Naive thymus-derived CD4-positive, alpha-beta T cell (primary cell): ENCODE measurements at regions not wholly inside any gene's neighbourhood (a gene's known extent, or its start where the extent isn't known, plus 50 kb on each side); places are given as distances from the start of the nearest gene placed in this dataset.

Experiments used
- ATAC-seq: fragments of 150-1000 bp; cut with Tn5 transposase; 2 replicates; pipeline ENCODE4 v1.10.0; 2021; ENCODE audit warnings: mild to moderate bottlenecking, moderate library complexity
- CTCF ChIA-PET: fragments of 350-600 bp; sonication (Branson Sonifier 250); formaldehyde crosslinking; loops from one replicate; lab custom pipeline; 2021; ENCODE audit warnings: antibody characterized with exemption; lab: Charles Lee
- POLR2A ChIA-PET: fragments of 350-600 bp; sonication (Branson Sonifier 250); formaldehyde crosslinking; loops from one replicate; lab custom pipeline; 2021; ENCODE audit warnings: antibody characterized with exemption, inconsistent platforms; lab: Charles Lee
- DNase-seq, 9 donors: peaks; one replicate each; pipeline versions ENCODE4 v3.0.0 to v3.0.0-alpha.2; 2020 to 2022; ENCODE audit warnings: mixed read lengths in 1 of 9
- H3K27ac ChIP-seq: one replicate; pipeline ENCODE4 v1.7.0; 2013; ENCODE audit warnings: mild to moderate bottlenecking, low read depth, low read length, moderate library complexity
- H3K27me3 ChIP-seq, 2 donors: one replicate each; pipeline ENCODE4 v1.7.0; 2013; ENCODE audit warnings: low read length in 2 of 2, mild to moderate bottlenecking in 2 of 2, moderate library complexity in 2 of 2; ENCODE audit not compliant: control insufficient read depth in 2 of 2, insufficient read depth in 2 of 2
- H3K36me3 ChIP-seq, 3 experiments: 1 replicate in 2 of 3; 2 replicates in 1 of 3; pipeline ENCODE4 v1.7.0; 2013; ENCODE audit warnings: low read length in 3 of 3, mild to moderate bottlenecking in 3 of 3, moderate library complexity in 1 of 3; ENCODE audit not compliant: insufficient read depth in 3 of 3, control insufficient read depth in 2 of 3
- H3K4me1 ChIP-seq, 2 donors: one replicate each; pipeline ENCODE4 v1.7.0; 2013; ENCODE audit warnings: low read length in 2 of 2, mild to moderate bottlenecking in 2 of 2, moderate library complexity in 1 of 2; ENCODE audit not compliant: control insufficient read depth in 2 of 2, insufficient read depth in 2 of 2
- H3K4me3 ChIP-seq: 2 replicates; pipeline ENCODE4 v1.7.0; 2013; ENCODE audit warnings: mild to moderate bottlenecking, low read length
- H3K9me3 ChIP-seq, 3 experiments: 1 replicate in 2 of 3; 2 replicates in 1 of 3; pipeline ENCODE4 v1.7.0; 2013; ENCODE audit warnings: low read length in 3 of 3; ENCODE audit not compliant: control insufficient read depth in 2 of 3
- H3K27ac Mint-ChIP-seq, 9 donors: one replicate each; pipeline ENCODE4 v1.8.0; 2020 to 2022; ENCODE audit warnings: mixed read lengths in 9 of 9, mild to moderate bottlenecking in 8 of 9, moderate library complexity in 5 of 9, inconsistent platforms in 2 of 9
- H3K27me3 Mint-ChIP-seq, 5 donors: one replicate each; pipeline ENCODE4 v1.8.0; 2021 to 2022; ENCODE audit warnings: mixed read lengths in 5 of 5, mild to moderate bottlenecking in 1 of 5
- H3K36me3 Mint-ChIP-seq, 5 donors: one replicate each; pipeline ENCODE4 v1.8.0; 2020 to 2022; ENCODE audit warnings: mixed read lengths in 5 of 5, mild to moderate bottlenecking in 3 of 5, inconsistent platforms in 1 of 5
- H3K4me1 Mint-ChIP-seq, 7 donors: one replicate each; pipeline ENCODE4 v1.8.0; 2020 to 2022; ENCODE audit warnings: mixed read lengths in 7 of 7, mild to moderate bottlenecking in 3 of 7, inconsistent platforms in 1 of 7
- H3K4me3 Mint-ChIP-seq, 10 donors: one replicate each; pipeline ENCODE4 v1.8.0; 2020 to 2022; ENCODE audit warnings: mild to moderate bottlenecking in 10 of 10, mixed read lengths in 10 of 10, moderate library complexity in 6 of 10, inconsistent platforms in 2 of 10
- H3K9me3 Mint-ChIP-seq, 11 donors: one replicate each; pipeline ENCODE4 v1.8.0; 2020 to 2022; ENCODE audit warnings: mixed read lengths in 11 of 11, mild to moderate bottlenecking in 4 of 11, inconsistent platforms in 1 of 11, moderate library complexity in 1 of 11
- intact Hi-C, 2 donors: fragments of 100-400 bp; cut with micrococcal nuclease; formaldehyde crosslinking; loops; one replicate each; pipeline ENCODE4 v1.15.1; 2023

DNA sequence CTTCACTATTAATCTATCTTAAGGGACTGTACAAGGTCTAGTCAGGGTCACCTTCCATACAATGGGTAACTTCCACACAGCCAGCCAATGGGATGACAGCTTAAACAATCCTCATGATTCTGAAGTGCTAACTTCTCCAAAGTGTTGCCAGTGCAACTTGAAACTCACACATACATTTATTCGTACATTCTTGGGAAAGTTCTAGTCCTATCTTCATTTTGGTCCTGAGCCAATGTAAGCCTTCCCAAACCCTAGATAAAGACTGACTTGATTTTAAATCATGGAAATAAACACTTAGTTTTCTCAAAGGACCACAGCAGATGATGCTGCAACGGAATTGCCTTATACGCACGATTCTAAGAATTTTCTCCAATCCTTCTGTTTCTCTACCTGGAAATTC, 117.5 kb upstream of the COL1A2 start:
- POLR2A ChIA-PET: no interaction called here
- Mint-ChIP-seq H3K9me3 (peaks cover 0 to 2% (median 0%) of the 10 kb centered on the region in 11 donors), H3K27me3 (peaks cover 0 to 20% (median 10%) of the 10 kb centered on the region in 5 donors)

GRCh38 chr7:94280851-94281250, 113.8 kb upstream of the COL1A2 start:
- peaks cover 8 to 16% (median 15%) of the 10 kb centered on the region in 5 donors for H3K27me3 Mint-ChIP-seq
- H3K27ac ChIP-seq: no peak overlapping the region
- intact Hi-C loops: no loop called here
- H3K36me3 ChIP-seq: no peaks in the 10 kb centered on the region
- ATAC-seq: no peak
- no peak for DNase-seq
- no peaks in the 10 kb centered on the region for H3K9me3 ChIP-seq
- no peaks in the 10 kb centered on the region for H3K4me1 ChIP-seq
- ChIA-PET POLR2A (no interaction called here), CTCF (no interaction called here)
- H3K4me3 ChIP-seq: no peak overlapping the region
- no peaks in the 10 kb centered on the region for H3K4me1 Mint-ChIP-seq
- peaks cover 0 to 2% (median 0%) of the 10 kb centered on the region in 11 donors for H3K9me3 Mint-ChIP-seq
- no peaks in the 10 kb centered on the region for H3K27me3 ChIP-seq
- H3K36me3 Mint-ChIP-seq: no peaks in the 10 kb centered on the region
- H3K4me3 Mint-ChIP-seq: no peak overlapping the region
- H3K27ac Mint-ChIP-seq: no peak overlapping the region

More for the DNA sequence above, 117.5 kb upstream of the COL1A2 start:
- no peak overlapping the region for H3K4me3 Mint-ChIP-seq
- Histone ChIP-seq H3K4me3 (no peak overlapping the region), H3K27me3 (no peaks in the 10 kb centered on the region), H3K9me3 (no peaks in the 10 kb centered on the region), H3K36me3 (no peaks in the 10 kb centered on the region), H3K4me1 (no peaks in the 10 kb centered on the region), H3K27ac (no peak overlapping the region)
- CTCF ChIA-PET: no interaction called here
- H3K4me1 Mint-ChIP-seq: no peaks in the 10 kb centered on the region
- DNase-seq (no peak), ATAC-seq (no peak)
- no peaks in the 10 kb centered on the region for H3K36me3 Mint-ChIP-seq
- intact Hi-C loops: no loop called here
- H3K27ac Mint-ChIP-seq: no peak overlapping the region

DNA sequence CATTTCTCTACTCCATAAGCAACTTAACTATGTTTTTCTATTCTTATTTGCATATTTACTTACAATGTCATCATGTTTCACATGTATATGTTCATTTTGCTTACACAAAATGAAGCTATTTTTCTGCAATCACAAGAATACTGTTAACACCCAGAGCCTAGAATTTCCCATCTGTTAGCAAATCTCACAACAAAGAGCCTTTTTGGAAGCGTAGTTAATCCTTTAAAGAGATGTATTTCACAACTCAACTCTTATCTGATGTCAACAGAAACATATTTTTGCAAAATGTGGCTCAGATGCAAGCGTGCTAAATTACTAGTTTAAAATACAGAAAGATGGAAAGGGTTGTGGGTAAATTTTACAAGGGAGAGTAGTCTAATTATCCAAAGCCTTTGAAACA, 110.6 kb upstream of the COL1A2 start:
- ATAC-seq: no peak
- ChIA-PET CTCF (no interaction called here), POLR2A (no interaction called here)
- Histone ChIP-seq H3K4me3 (no peak overlapping the region), H3K27ac (no peak overlapping the region), H3K9me3 (no peaks in the 10 kb centered on the region), H3K36me3 (no peaks in the 10 kb centered on the region), H3K4me1 (no peaks in the 10 kb centered on the region), H3K27me3 (no peaks in the 10 kb centered on the region)
- peaks cover 0 to 2% (median 0%) of the 10 kb centered on the region in 11 donors for H3K9me3 Mint-ChIP-seq
- intact Hi-C loops: no loop called here
- H3K27ac Mint-ChIP-seq: no peak overlapping the region
- H3K36me3 Mint-ChIP-seq: no peaks in the 10 kb centered on the region
- H3K4me1 Mint-ChIP-seq: no peaks in the 10 kb centered on the region
- H3K27me3 Mint-ChIP-seq: peaks cover 8 to 16% (median 12%) of the 10 kb centered on the region in 5 donors
- no peak overlapping the region for H3K4me3 Mint-ChIP-seq
- DNase-seq: no peak

- Histone ChIP-seq H3K27ac (no peak overlapping the region), H3K4me1 (no peaks in the 10 kb centered on the region), H3K27me3 (no peaks in the 10 kb centered on the region), H3K36me3 (no peaks in the 10 kb centered on the region), H3K4me3 (no peak overlapping the region), H3K9me3 (no peaks in the 10 kb centered on the region)
- Mint-ChIP-seq H3K9me3 (peaks cover 0 to 2% (median 0%) of the 10 kb centered on the region in 11 donors), H3K27me3 (peaks cover 5 to 16% (median 9%) of the 10 kb centered on the region in 5 donors), H3K4me1 (no peaks in the 10 kb centered on the region), H3K36me3 (no peaks in the 10 kb centered on the region), H3K4me3 (no peak overlapping the region), H3K27ac (no peak overlapping the region)
- ChIA-PET POLR2A (no interaction called here), CTCF (no interaction called here)
- ATAC-seq: no peak
- intact Hi-C loops: no loop called here
- no peak for DNase-seq
Measured at GRCh38 chr7:94286111-94286510, 108.6 kb upstream of the COL1A2 start.

- intact Hi-C loops: no loop called here
- no peaks in the 10 kb centered on the region for H3K36me3 Mint-ChIP-seq
- ChIA-PET POLR2A (no interaction called here), CTCF (no interaction called here)
- Histone ChIP-seq H3K27me3 (no peaks in the 10 kb centered on the region), H3K36me3 (no peaks in the 10 kb centered on the region), H3K4me3 (no peak overlapping the region), H3K4me1 (no peaks in the 10 kb centered on the region), H3K27ac (no peak overlapping the region), H3K9me3 (no peaks in the 10 kb centered on the region)
- no peak overlapping the region for H3K27ac Mint-ChIP-seq
- no peaks in the 10 kb centered on the region for H3K4me1 Mint-ChIP-seq
- DNase-seq: no peak
- no peak overlapping the region for H3K4me3 Mint-ChIP-seq
- peaks cover 0 to 7% (median 0%) of the 10 kb centered on the region in 11 donors for H3K9me3 Mint-ChIP-seq
- no peak for ATAC-seq
- peaks cover 8 to 13% (median 11%) of the 10 kb centered on the region in 5 donors for H3K27me3 Mint-ChIP-seq
Measured at GRCh38 chr7:94288096-94288495, 106.6 kb upstream of the COL1A2 start.

DNA sequence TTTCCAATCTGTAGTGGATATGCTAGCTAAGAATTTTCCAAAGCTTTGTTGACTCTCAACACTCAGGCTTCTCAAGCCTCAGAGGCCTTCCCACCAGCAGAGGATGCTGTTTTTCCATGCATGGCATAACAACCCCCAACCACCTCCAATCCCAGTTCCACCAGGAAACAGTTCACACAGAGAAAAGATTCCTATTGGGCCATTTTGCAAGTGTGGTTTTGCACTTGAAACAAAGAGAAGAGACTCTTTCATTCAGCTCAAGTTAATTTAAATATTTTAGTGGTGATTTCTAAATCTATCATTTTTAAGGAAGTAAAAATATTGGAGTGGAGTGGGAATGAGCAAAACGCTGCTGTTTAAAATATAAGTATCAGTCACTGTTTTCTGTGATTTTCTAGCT, 105.6 kb upstream of the COL1A2 start:
- Histone ChIP-seq H3K9me3 (no peaks in the 10 kb centered on the region), H3K4me3 (no peak overlapping the region), H3K36me3 (no peaks in the 10 kb centered on the region), H3K27me3 (no peaks in the 10 kb centered on the region), H3K4me1 (no peaks in the 10 kb centered on the region), H3K27ac (no peak overlapping the region)
- Mint-ChIP-seq H3K27me3 (peaks cover 8 to 14% (median 11%) of the 10 kb centered on the region in 5 donors), H3K4me3 (no peak overlapping the region), H3K4me1 (no peaks in the 10 kb centered on the region), H3K9me3 (peaks cover 0 to 7% (median 0%) of the 10 kb centered on the region in 11 donors), H3K27ac (no peak overlapping the region), H3K36me3 (no peaks in the 10 kb centered on the region)
- ATAC-seq (no peak), DNase-seq (no peak)
- intact Hi-C loops: loop anchor here in 1 of 2 donors (1.0 kb wide), 1 partner anchor 106 kb away; no protein-coding TSS in a partner anchor
- ChIA-PET CTCF (no interaction called here), POLR2A (no interaction called here)

DNA sequence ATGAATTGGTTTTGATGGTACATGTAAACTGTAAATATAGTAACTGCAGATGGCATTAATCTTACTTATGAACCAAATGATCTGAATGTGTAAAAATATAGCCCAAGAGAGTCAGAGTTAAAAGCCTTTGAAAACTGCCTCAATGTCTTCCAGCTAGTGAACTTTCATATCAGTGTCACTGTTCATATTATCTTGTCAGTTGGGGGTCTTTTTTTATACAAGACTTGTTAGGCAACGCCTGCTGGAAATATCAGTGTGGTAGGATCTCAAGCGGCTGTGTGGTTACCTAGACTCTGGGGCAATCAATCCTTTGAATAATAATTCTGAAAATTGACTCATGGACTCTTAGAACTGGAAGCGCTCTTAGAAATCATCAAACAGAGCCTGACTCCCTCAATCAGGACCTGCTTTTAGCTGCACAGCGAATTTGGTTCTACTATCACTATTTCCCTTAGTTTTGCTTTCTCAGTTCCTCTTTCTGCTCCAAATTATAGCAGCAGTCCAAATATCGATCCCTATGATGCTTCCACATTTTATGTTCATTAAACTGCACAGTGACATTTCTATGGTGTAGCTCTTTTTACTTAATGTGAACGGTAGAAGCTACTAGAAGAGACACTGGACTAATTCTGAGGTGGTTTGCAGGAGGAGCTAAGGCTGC, 100.1 kb upstream of the COL1A2 start:
- no peak for DNase-seq
- CTCF ChIA-PET: no interaction called here

More for the DNA sequence above, 100.1 kb upstream of the COL1A2 start:
- H3K27me3 Mint-ChIP-seq: peaks cover 8 to 27% (median 15%) of the 10 kb centered on the region in 5 donors
- no peaks in the 10 kb centered on the region for H3K4me1 Mint-ChIP-seq
- Histone ChIP-seq H3K9me3 (no peaks in the 10 kb centered on the region), H3K36me3 (no peaks in the 10 kb centered on the region), H3K4me3 (no peak overlapping the region), H3K27ac (no peak overlapping the region), H3K27me3 (no peaks in the 10 kb centered on the region), H3K4me1 (no peaks in the 10 kb centered on the region)
- H3K36me3 Mint-ChIP-seq: no peaks in the 10 kb centered on the region
- no peak overlapping the region for H3K27ac Mint-ChIP-seq
- H3K4me3 Mint-ChIP-seq: no peak overlapping the region
- POLR2A ChIA-PET: no interaction called here
- no peak for ATAC-seq
- intact Hi-C loops: no loop called here
- peaks cover 0 to 14% (median 0%) of the 10 kb centered on the region in 11 donors for H3K9me3 Mint-ChIP-seq
